GM23338 (cell line): ENCODE measurements at regions not wholly inside any gene's neighbourhood (a gene's known extent, or its start where the extent isn't known, plus 50 kb on each side); places are given as distances from the start of the nearest gene placed in this dataset.

Experiments used
- ATAC-seq: fragments of 200-7000 bp; cut with Tn5 transposase; 3 replicates; pipeline ENCODE4 v1.9.1; 2020
- DNase-seq: peaks from one replicate; pipeline ENCODE4 v3.0.0-alpha.2; 2015; ENCODE audit warnings: low spot score
- H2AFZ ChIP-seq: fragments of 200-600 bp; sonication (generic); 2 replicates; pipeline ENCODE4 v1.8.0; 2016; ENCODE audit warnings: antibody characterized with exemption, mild to moderate bottlenecking, moderate library complexity
- H3F3A ChIP-seq: fragments of 200-600 bp; sonication (generic); replicated peaks from 2 replicates; pipeline ENCODE4 v1.8.0; 2017; ENCODE audit warnings: antibody characterized with exemption, mixed run types, low read depth
- H3K27ac ChIP-seq: fragments of 200-600 bp; sonication (generic); 2 replicates; pipeline ENCODE4 v1.6.1; 2016; ENCODE audit warnings: low read depth
- H3K27me3 ChIP-seq: fragments of 200-600 bp; sonication (generic); 2 replicates; pipeline ENCODE4 v1.8.0; 2016; ENCODE audit warnings: mild to moderate bottlenecking, mixed run types, moderate library complexity; ENCODE audit not compliant: insufficient read depth
- H3K36me3 ChIP-seq: fragments of 200-600 bp; sonication (generic); 2 replicates; pipeline ENCODE4 v1.8.0; 2016; ENCODE audit warnings: mild to moderate bottlenecking; ENCODE audit not compliant: insufficient read depth
- H3K4me1 ChIP-seq: fragments of 200-600 bp; sonication (generic); 2 replicates; pipeline ENCODE4 v1.8.0; 2016; ENCODE audit warnings: mild to moderate bottlenecking, moderate library complexity; ENCODE audit not compliant: insufficient read depth
- H3K4me2 ChIP-seq: fragments of 200-600 bp; sonication (generic); 2 replicates; pipeline ENCODE4 v1.7.1; 2017; ENCODE audit warnings: mixed run types
- H3K4me3 ChIP-seq: fragments of 200-600 bp; sonication (generic); 2 replicates; pipeline ENCODE4 v1.6.1; 2016; ENCODE audit warnings: mixed run types
- H3K79me2 ChIP-seq: fragments of 200-600 bp; sonication (generic); replicated peaks from 2 replicates; pipeline ENCODE4 v1.8.0; 2017; ENCODE audit warnings: mild to moderate bottlenecking; ENCODE audit not compliant: insufficient read depth
- H3K9me2 ChIP-seq: fragments of 200-600 bp; sonication (generic); 2 replicates; pipeline ENCODE4 v1.8.0; 2017; ENCODE audit not compliant: insufficient read depth
- H4K20me1 ChIP-seq: fragments of 200-600 bp; sonication (generic); replicated peaks from 2 replicates; pipeline ENCODE4 v1.8.0; 2017; ENCODE audit warnings: mild to moderate bottlenecking; ENCODE audit not compliant: insufficient read depth
- H3K27ac Mint-ChIP-seq: 2 replicates; pipeline ENCODE4 v1.8.0; 2020; ENCODE audit warnings: inconsistent platforms, mild to moderate bottlenecking, moderate library complexity, mixed read lengths
- H3K27me3 Mint-ChIP-seq: 3 replicates; pipeline ENCODE4 v1.8.0; 2022; ENCODE audit warnings: low read depth, mild to moderate bottlenecking, moderate library complexity, mixed read lengths, inconsistent platforms; ENCODE audit not compliant: insufficient read depth, poor library complexity
- H3K36me3 Mint-ChIP-seq: 3 replicates; pipeline ENCODE4 v1.8.0; 2021; ENCODE audit warnings: low read depth, mild to moderate bottlenecking, inconsistent platforms, moderate library complexity, mixed read lengths
- H3K4me1 Mint-ChIP-seq: 3 replicates; pipeline ENCODE4 v1.8.0; 2020; ENCODE audit warnings: mild to moderate bottlenecking, inconsistent platforms, mixed read lengths
- H3K4me3 Mint-ChIP-seq: 3 replicates; pipeline ENCODE4 v1.8.0; 2021; ENCODE audit warnings: moderate library complexity, mild to moderate bottlenecking, inconsistent platforms, mixed read lengths
- H3K9me3 Mint-ChIP-seq: 3 replicates; pipeline ENCODE4 v1.8.0; 2020; ENCODE audit warnings: moderate library complexity, mild to moderate bottlenecking, inconsistent platforms, mixed read lengths
- JUNB ChIP-seq: IDR thresholded peaks from one replicate; pipeline ENCODE4 v1.6.1; 2016; ENCODE audit warnings: antibody characterized with exemption; ENCODE audit not compliant: unreplicated experiment
- STAT1 ChIP-seq: IDR thresholded peaks from one replicate; pipeline ENCODE4 v1.6.1; 2016; ENCODE audit warnings: antibody characterized with exemption; ENCODE audit not compliant: unreplicated experiment
- TF ChIP-seq, protein P1 (sequence below): fragments of 250-450 bp; sonication (Bioruptor Pico); IDR thresholded peaks from 2 replicates; pipeline ENCODE4 v1.5.0; 2020; ENCODE audit warnings: mild to moderate bottlenecking, moderate library complexity

GRCh38 chr18:51848702-51849101 is 491.3 kb upstream of the DCC start:
- no peak for TF ChIP-seq STAT1
- H3K9me3 Mint-ChIP-seq, result peaks cover 6% of the 10 kb centered on the region; the same call in 2 of the 3 replicates
- H3K4me3 Mint-ChIP-seq, result no peak overlapping the region
- Histone ChIP-seq H3K27ac (no peak overlapping the region), H3K4me2 (no peak overlapping the region), H3K4me1 (no peaks in the 10 kb centered on the region), H2AFZ (no peak overlapping the region), H3F3A (no peaks in the 10 kb centered on the region), H3K9me2 (0 out of 2 replicates have a peak, but pooled peaks cover 6% of the 10 kb centered on the region), H3K79me2 (no peaks in the 10 kb centered on the region), H3K36me3 (no peaks in the 10 kb centered on the region), H3K4me3 (no peak overlapping the region), H4K20me1 (no peaks in the 10 kb centered on the region), H3K27me3 (no peaks in the 10 kb centered on the region)
- H3K36me3 Mint-ChIP-seq, result peaks cover 5% of the 10 kb centered on the region; the same call in 1 of the 3 replicates
- H3K4me1 Mint-ChIP-seq, result no peaks in the 10 kb centered on the region
- ATAC-seq, result no peak
- no peaks in the 10 kb centered on the region for H3K27me3 Mint-ChIP-seq
- no peak for DNase-seq
- H3K27ac Mint-ChIP-seq, result no peak overlapping the region

- no peak overlapping the region for H3K4me3 Mint-ChIP-seq
- no peak for DNase-seq
- peaks cover 8% of the 10 kb centered on the region; the same call in 1 of the 3 replicates for H3K4me1 Mint-ChIP-seq
- H3K36me3 ChIP-seq, result no peaks in the 10 kb centered on the region
- H3K27ac Mint-ChIP-seq, result no peak overlapping the region
- no peaks in the 10 kb centered on the region for H3K9me2 ChIP-seq
- no peak overlapping the region; the same call in 1 of the 2 replicates for H2AFZ ChIP-seq
- H3K79me2 ChIP-seq, result no peaks in the 10 kb centered on the region
- H3K4me1 ChIP-seq, result no peaks in the 10 kb centered on the region
- TF ChIP-seq, protein P1, sequence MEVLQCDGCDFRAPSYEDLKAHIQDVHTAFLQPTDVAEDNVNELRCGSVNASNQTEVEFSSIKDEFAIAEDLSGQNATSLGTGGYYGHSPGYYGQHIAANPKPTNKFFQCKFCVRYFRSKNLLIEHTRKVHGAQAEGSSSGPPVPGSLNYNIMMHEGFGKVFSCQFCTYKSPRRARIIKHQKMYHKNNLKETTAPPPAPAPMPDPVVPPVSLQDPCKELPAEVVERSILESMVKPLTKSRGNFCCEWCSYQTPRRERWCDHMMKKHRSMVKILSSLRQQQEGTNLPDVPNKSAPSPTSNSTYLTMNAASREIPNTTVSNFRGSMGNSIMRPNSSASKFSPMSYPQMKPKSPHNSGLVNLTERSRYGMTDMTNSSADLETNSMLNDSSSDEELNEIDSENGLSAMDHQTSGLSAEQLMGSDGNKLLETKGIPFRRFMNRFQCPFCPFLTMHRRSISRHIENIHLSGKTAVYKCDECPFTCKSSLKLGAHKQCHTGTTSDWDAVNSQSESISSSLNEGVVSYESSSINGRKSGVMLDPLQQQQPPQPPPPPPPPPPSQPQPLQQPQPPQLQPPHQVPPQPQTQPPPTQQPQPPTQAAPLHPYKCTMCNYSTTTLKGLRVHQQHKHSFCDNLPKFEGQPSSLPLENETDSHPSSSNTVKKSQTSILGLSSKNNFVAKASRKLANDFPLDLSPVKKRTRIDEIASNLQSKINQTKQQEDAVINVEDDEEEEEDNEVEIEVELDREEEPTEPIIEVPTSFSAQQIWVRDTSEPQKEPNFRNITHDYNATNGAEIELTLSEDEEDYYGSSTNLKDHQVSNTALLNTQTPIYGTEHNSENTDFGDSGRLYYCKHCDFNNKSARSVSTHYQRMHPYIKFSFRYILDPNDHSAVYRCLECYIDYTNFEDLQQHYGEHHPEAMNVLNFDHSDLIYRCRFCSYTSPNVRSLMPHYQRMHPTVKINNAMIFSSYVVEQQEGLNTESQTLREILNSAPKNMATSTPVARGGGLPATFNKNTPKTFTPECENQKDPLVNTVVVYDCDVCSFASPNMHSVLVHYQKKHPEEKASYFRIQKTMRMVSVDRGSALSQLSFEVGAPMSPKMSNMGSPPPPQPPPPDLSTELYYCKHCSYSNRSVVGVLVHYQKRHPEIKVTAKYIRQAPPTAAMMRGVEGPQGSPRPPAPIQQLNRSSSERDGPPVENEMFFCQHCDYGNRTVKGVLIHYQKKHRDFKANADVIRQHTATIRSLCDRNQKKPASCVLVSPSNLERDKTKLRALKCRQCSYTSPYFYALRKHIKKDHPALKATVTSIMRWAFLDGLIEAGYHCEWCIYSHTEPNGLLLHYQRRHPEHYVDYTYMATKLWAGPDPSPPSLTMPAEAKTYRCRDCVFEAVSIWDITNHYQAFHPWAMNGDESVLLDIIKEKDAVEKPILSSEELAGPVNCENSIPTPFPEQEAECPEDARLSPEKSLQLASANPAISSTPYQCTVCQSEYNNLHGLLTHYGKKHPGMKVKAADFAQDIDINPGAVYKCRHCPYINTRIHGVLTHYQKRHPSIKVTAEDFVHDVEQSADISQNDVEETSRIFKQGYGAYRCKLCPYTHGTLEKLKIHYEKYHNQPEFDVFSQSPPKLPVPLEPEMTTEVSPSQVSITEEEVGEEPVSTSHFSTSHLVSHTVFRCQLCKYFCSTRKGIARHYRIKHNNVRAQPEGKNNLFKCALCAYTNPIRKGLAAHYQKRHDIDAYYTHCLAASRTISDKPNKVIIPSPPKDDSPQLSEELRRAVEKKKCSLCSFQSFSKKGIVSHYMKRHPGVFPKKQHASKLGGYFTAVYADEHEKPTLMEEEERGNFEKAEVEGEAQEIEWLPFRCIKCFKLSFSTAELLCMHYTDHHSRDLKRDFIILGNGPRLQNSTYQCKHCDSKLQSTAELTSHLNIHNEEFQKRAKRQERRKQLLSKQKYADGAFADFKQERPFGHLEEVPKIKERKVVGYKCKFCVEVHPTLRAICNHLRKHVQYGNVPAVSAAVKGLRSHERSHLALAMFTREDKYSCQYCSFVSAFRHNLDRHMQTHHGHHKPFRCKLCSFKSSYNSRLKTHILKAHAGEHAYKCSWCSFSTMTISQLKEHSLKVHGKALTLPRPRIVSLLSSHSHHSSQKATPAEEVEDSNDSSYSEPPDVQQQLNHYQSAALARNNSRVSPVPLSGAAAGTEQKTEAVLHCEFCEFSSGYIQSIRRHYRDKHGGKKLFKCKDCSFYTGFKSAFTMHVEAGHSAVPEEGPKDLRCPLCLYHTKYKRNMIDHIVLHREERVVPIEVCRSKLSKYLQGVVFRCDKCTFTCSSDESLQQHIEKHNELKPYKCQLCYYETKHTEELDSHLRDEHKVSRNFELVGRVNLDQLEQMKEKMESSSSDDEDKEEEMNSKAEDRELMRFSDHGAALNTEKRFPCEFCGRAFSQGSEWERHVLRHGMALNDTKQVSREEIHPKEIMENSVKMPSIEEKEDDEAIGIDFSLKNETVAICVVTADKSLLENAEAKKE (CRISPR knock-in tag), result no peak
- no peak for TF ChIP-seq JUNB
- H3K4me3 ChIP-seq, result no peak overlapping the region
- no peak overlapping the region for H3K27ac ChIP-seq
- H3K4me2 ChIP-seq, result no peak overlapping the region
- H4K20me1 ChIP-seq, result no peaks in the 10 kb centered on the region
- no peaks in the 10 kb centered on the region for H3K27me3 ChIP-seq
- no peaks in the 10 kb centered on the region for H3F3A ChIP-seq
- no peak for ATAC-seq
- H3K9me3 Mint-ChIP-seq, result no peaks in the 10 kb centered on the region; the same call in 2 of the 3 replicates
- no peaks in the 10 kb centered on the region for H3K36me3 Mint-ChIP-seq
- H3K27me3 Mint-ChIP-seq, result peaks cover 3% of the 10 kb centered on the region
Observed at GRCh38 chr18:51852681-51853080, 487.3 kb upstream of the DCC start.
